IMR-90 (cell line): ENCODE measurements at regions not wholly inside any gene's neighbourhood (a gene's known extent, or its start where the extent isn't known, plus 50 kb on each side); places are given as distances from the start of the nearest gene placed in this dataset.

Source experiments
- ATAC-seq: fragments of 200-7000 bp; cut with Tn5 transposase; 2 replicates; pipeline ENCODE4 v1.9.1; 2020; ENCODE audit warnings: low read depth, mild to moderate bottlenecking, moderate library complexity
- BruUV-seq: library from RNA; stranded (reverse); fragments of 400-500 nt; replicated peaks from 2 replicates; lab custom pipeline; 2021; lab: Mats Ljungman, UMichigan
- CTCF ChIA-PET: fragments of 300-600 bp; formaldehyde crosslinking; extraction: SDS; loops from one replicate; lab custom pipeline; 2021; ENCODE audit warnings: antibody characterized with exemption; lab: Yijun Ruan, JAX
- POLR2A ChIA-PET: fragments of 300-600 bp; sonication (Branson Sonifier 250); formaldehyde crosslinking; loops from one replicate; lab custom pipeline; 2022; ENCODE audit warnings: antibody characterized with exemption; ENCODE audit not compliant: unreplicated experiment; lab: Charles Lee
- DNase-seq: peaks from one replicate; pipeline ENCODE4 v3.0.0; 2013
- H2AFZ ChIP-seq: replicated peaks from 2 replicates; pipeline ENCODE3; 2013; ENCODE audit warnings: low read length, mild to moderate bottlenecking; ENCODE audit not compliant: poor library complexity
- H2AK5ac ChIP-seq: 2 replicates; pipeline ENCODE4 v1.6.1; 2013; ENCODE audit warnings: low read depth, low read length, inconsistent platforms
- H2AK9ac ChIP-seq: replicated peaks from 2 replicates; pipeline ENCODE3; 2013; ENCODE audit warnings: mild to moderate bottlenecking, low read depth, low read length, moderate library complexity; ENCODE audit not compliant: poor library complexity
- H2BK120ac ChIP-seq: 2 replicates; pipeline ENCODE4 v1.6.1; 2013; ENCODE audit warnings: low read depth, low read length, inconsistent platforms
- H2BK15ac ChIP-seq: 3 replicates; pipeline ENCODE4 v1.6.1; 2013; ENCODE audit warnings: low read depth, low read length, inconsistent platforms
- H2BK20ac ChIP-seq: 2 replicates; pipeline ENCODE4 v1.6.1; 2013; ENCODE audit warnings: low read depth, mild to moderate bottlenecking, inconsistent platforms, low read length, moderate library complexity
- H2BK5ac ChIP-seq: 2 replicates; pipeline ENCODE4 v1.6.1; 2013; ENCODE audit warnings: mild to moderate bottlenecking, low read depth, low read length, inconsistent platforms; ENCODE audit not compliant: poor library complexity, severe bottlenecking
- H3K14ac ChIP-seq: replicated peaks from 2 replicates; pipeline ENCODE4 v1.6.1; 2013; ENCODE audit warnings: low read depth, low read length, inconsistent platforms
- H3K18ac ChIP-seq: 2 replicates; pipeline ENCODE4 v1.6.1; 2013; ENCODE audit warnings: low read depth, low read length, control low read depth
- H3K23ac ChIP-seq: 2 replicates; pipeline ENCODE4 v1.6.1; 2013; ENCODE audit warnings: low read depth, low read length, inconsistent platforms
- H3K27ac ChIP-seq: 2 replicates; pipeline ENCODE4 v1.5.1; 2013; ENCODE audit warnings: mild to moderate bottlenecking, control low read depth, low read length; ENCODE audit not compliant: insufficient read depth
- H3K27me3 ChIP-seq: 2 replicates; pipeline ENCODE4 v1.6.1; 2013; ENCODE audit warnings: low read length; ENCODE audit not compliant: control insufficient read depth, insufficient read depth
- H3K36me3 ChIP-seq: 2 replicates; pipeline ENCODE4 v1.6.1; 2013; ENCODE audit warnings: low read length, mixed read lengths; ENCODE audit not compliant: control insufficient read depth, insufficient read depth
- H3K4ac ChIP-seq: 2 replicates; pipeline ENCODE4 v1.6.1; 2013; ENCODE audit warnings: low read depth, low read length, inconsistent platforms
- H3K4me1 ChIP-seq: 2 replicates; pipeline ENCODE4 v1.6.1; 2013; ENCODE audit warnings: low read length, mixed read lengths; ENCODE audit not compliant: control insufficient read depth, insufficient read depth
- H3K4me2 ChIP-seq: 2 replicates; pipeline ENCODE4 v1.6.1; 2013; ENCODE audit warnings: low read depth, mild to moderate bottlenecking, control low read depth, low read length, moderate library complexity
- H3K4me3 ChIP-seq: 2 replicates; pipeline ENCODE4 v1.5.1; 2013; ENCODE audit warnings: low read depth, mild to moderate bottlenecking, control low read depth, low read length, moderate library complexity; ENCODE audit not compliant: insufficient read depth
- H3K56ac ChIP-seq: 2 replicates; pipeline ENCODE4 v1.6.1; 2013; ENCODE audit warnings: low read length, inconsistent platforms; ENCODE audit not compliant: insufficient read depth; ENCODE audit errors: extremely low read depth
- H3K79me1 ChIP-seq, 2 experiments: 2 replicates each; pipeline ENCODE4 v1.6.1; 2013; ENCODE audit warnings: low read length in 2 of 2, inconsistent platforms in 1 of 2, low read depth in 1 of 2
- H3K9ac ChIP-seq: 2 replicates; pipeline ENCODE4 v1.6.1; 2013; ENCODE audit warnings: low read depth, low read length, control low read depth
- H3K9me1 ChIP-seq: 2 replicates; pipeline ENCODE4 v1.6.1; 2013; ENCODE audit warnings: low read length, inconsistent platforms; ENCODE audit not compliant: insufficient read depth
- H3K9me3 ChIP-seq: 2 replicates; pipeline ENCODE4 v1.6.1; 2013; ENCODE audit warnings: low read length; ENCODE audit not compliant: control insufficient read depth, insufficient read depth
- H4K20me1 ChIP-seq: 2 replicates; pipeline ENCODE4 v1.6.1; 2013; ENCODE audit warnings: low read length, inconsistent platforms; ENCODE audit not compliant: insufficient read depth
- H4K5ac ChIP-seq: 2 replicates; pipeline ENCODE4 v1.6.1; 2013; ENCODE audit warnings: mild to moderate bottlenecking, low read depth, low read length, control low read depth
- H4K8ac ChIP-seq, 2 experiments: 2 replicates each; pipeline ENCODE4 v1.6.1; 2013; ENCODE audit warnings: low read depth in 2 of 2, low read length in 2 of 2, control low read depth in 1 of 2, inconsistent platforms in 1 of 2
- H4K91ac ChIP-seq: 2 replicates; pipeline ENCODE4 v1.6.1; 2013; ENCODE audit warnings: low read depth, low read length, inconsistent platforms; ENCODE audit not compliant: insufficient read depth
- ELK1 ChIP-seq: fragments of 150-350 bp; IDR thresholded peaks from 2 replicates; pipeline ENCODE4 v1.6.1; 2016; ENCODE audit warnings: low read depth, mild to moderate bottlenecking, low read length, moderate library complexity, borderline replicate concordance
- FOS ChIP-seq: fragments of 150-350 bp; IDR thresholded peaks from 2 replicates; pipeline ENCODE4 v1.6.1; 2016; ENCODE audit warnings: low read depth, low read length
- WGBS, 2 experiments: methylation state at CpG; one replicate each; pipeline versions ENCODE4 v1.1.5 to v1.1.7; 2013; ENCODE audit warnings: missing lambda C conversion rate in 2 of 2; ENCODE audit not compliant: insufficient read length in 1 of 2; ENCODE audit errors: extremely low coverage in 2 of 2; 5-methylcytosine and 5-hydroxymethylcytosine counted together
- dilution Hi-C: fragments of 300-500 bp; cut with HindIII; formaldehyde crosslinking; loops from one replicate; pipeline ENCODE4 v1.14.3; 2018; ENCODE audit warnings: low sequenced_read_pairs; ENCODE audit not compliant: unreplicated experiment
- in situ Hi-C: fragments of 300-500 bp; cut with MboI; formaldehyde crosslinking; loops from 3 replicates; pipeline ENCODE4 v1.14.3; 2019; ENCODE audit warnings: low sequenced_read_pairs, inconsistent platforms, mixed read lengths
- intact Hi-C: fragments of 100-400 bp; cut with micrococcal nuclease; formaldehyde crosslinking; loops from 2 replicates; pipeline ENCODE4 v1.10.0; 2022

GRCh38 chr6:1094306-1094705, 217.6 kb upstream of the FOXQ1 start:
- no peaks in the 10 kb centered on the region for H3K27me3 ChIP-seq
- WGBS, 2 experiments = no CpG with 5 or more reads among the region's 1 CpG
- in situ Hi-C loops (no loop called here), intact Hi-C loops (no loop called here), dilution Hi-C loops (no loop called here)
- H4K8ac ChIP-seq = no peak overlapping the region; a peak in 1 of 4 replicates
- no peak overlapping the region; the same call in 1 of the 2 replicates for H4K91ac ChIP-seq
- no peak overlapping the region for H2AFZ ChIP-seq
- ATAC-seq = peak; percentile 81
- DNase-seq = peak; percentile 79
- peaks cover 8% of the 10 kb centered on the region for H3K9me1 ChIP-seq
- H4K20me1 ChIP-seq = no peaks in the 10 kb centered on the region
- no peak overlapping the region for H4K5ac ChIP-seq
- H2BK120ac ChIP-seq = peak overlapping the region; percentile 93
- 0 out of 2 replicates have a peak overlapping the region, but pooled peaks have one; percentile 3 for H3K56ac ChIP-seq
- no peak overlapping the region; the same call in 1 of the 2 replicates for H3K4me2 ChIP-seq
- no peak overlapping the region for H3K23ac ChIP-seq
- no peak overlapping the region for H3K9ac ChIP-seq
- no peaks in the 10 kb centered on the region for H3K9me3 ChIP-seq
- peak overlapping the region; percentile 86; the same call in 1 of the 2 replicates for H3K4ac ChIP-seq
- no TSS peak for BruUV-seq
- H2BK20ac ChIP-seq = peak overlapping the region; percentile 94
- peak overlapping the region; percentile 54; the same call in 1 of the 2 replicates for H3K27ac ChIP-seq
- peak overlapping the region; percentile 55 for H3K18ac ChIP-seq
- H3K4me1 ChIP-seq = peaks cover 11% of the 10 kb centered on the region
- H2BK5ac ChIP-seq = no peak overlapping the region
- POLR2A ChIA-PET = no interaction called here
- peak overlapping the region; percentile 85; the same call in 1 of the 2 replicates for H3K14ac ChIP-seq
- no peaks in the 10 kb centered on the region for H3K36me3 ChIP-seq
- H3K79me1 ChIP-seq = no peaks in the 10 kb centered on the region
- no peak overlapping the region for H2BK15ac ChIP-seq
- peak overlapping the region; percentile 94; the same call in 1 of the 2 replicates for H2AK5ac ChIP-seq
- TF ChIP-seq ELK1 = no peak
- TF ChIP-seq FOS = peak; percentile 32; the same call in 1 of the 2 replicates
- H2AK9ac ChIP-seq = no peak overlapping the region
- CTCF ChIA-PET = no interaction called here
- no peak overlapping the region for H3K4me3 ChIP-seq
